ENCODE measurements at regions not wholly inside any gene's neighbourhood (a gene's known extent, or its start where the extent isn't known, plus 50 kb on each side); places are given as distances from the start of the nearest gene placed in this dataset.

- Mint-ChIP-seq H3K27me3 (ENCODE audit: insufficient read depth, unreplicated experiment) (no peaks in the 10 kb centered on the region), H3K4me3 (ENCODE audit: unreplicated experiment) (no peak overlapping the region), H3K9me3 (ENCODE audit: unreplicated experiment) (no peaks in the 10 kb centered on the region), H3K4me1 (ENCODE audit: insufficient read depth, unreplicated experiment) (no peaks in the 10 kb centered on the region), H3K27ac (ENCODE audit: low read depth, unreplicated experiment) (no peak overlapping the region), H3K36me3 (ENCODE audit: insufficient read depth, unreplicated experiment) (no peaks in the 10 kb centered on the region)
- intact Hi-C loops (cut with micrococcal nuclease), result loop anchor here (10.0 kb wide), 2 partner anchors 231 to 1281 kb away; no protein-coding TSS in a partner anchor
- TF ChIP-seq CTCF (IDR thresholded peaks at IDR 0.05; ENCODE audit: unreplicated experiment), result no peak
- DNase-seq (ENCODE audit: unreplicated experiment), result no peak
- POLR2A ChIA-PET, result no interaction called here
- no TSS peak for BruUV-seq (replicated peaks)
- CTCF ChIA-PET, result interaction anchor here (1.5 kb wide), 1 partner anchor 235 kb away, joined by 3 read pairs; no protein-coding TSS in a partner anchor
These were observed 550.0 kb downstream of the IQCM start for GRCh38 chr4:149265645-149266044.

GRCh38 chr4:149264093-149264733 is 551.4 kb downstream of the IQCM start:
- DNase-seq (ENCODE audit: unreplicated experiment), result peak; percentile 80
- TF ChIP-seq CTCF (IDR thresholded peaks at IDR 0.05; ENCODE audit: unreplicated experiment), result peak; percentile 78
- POLR2A ChIA-PET, result interaction anchor here (0.6 kb wide), 1 partner anchor 888 kb away, joined by 7 read pairs; no protein-coding TSS in a partner anchor
- H3K4me3 Mint-ChIP-seq (ENCODE audit: unreplicated experiment), result no peak overlapping the region
- H3K27ac Mint-ChIP-seq (ENCODE audit: low read depth, unreplicated experiment), result no peak overlapping the region
- intact Hi-C loops (cut with micrococcal nuclease), result loop anchor here (1.0 to 10.0 kb wide), 6 partner anchors 229 to 1279 kb away; partner anchors contain the start of gene NR3C2
- H3K4me1 Mint-ChIP-seq (ENCODE audit: insufficient read depth, unreplicated experiment), result no peaks in the 10 kb centered on the region
- H3K9me3 Mint-ChIP-seq (ENCODE audit: unreplicated experiment), result no peaks in the 10 kb centered on the region
- H3K27me3 Mint-ChIP-seq (ENCODE audit: insufficient read depth, unreplicated experiment), result no peaks in the 10 kb centered on the region
- BruUV-seq (replicated peaks), result no TSS peak
- CTCF ChIA-PET, result interaction anchor here (0.6 to 1.8 kb wide), 13 partner anchors 17 to 1280 kb away, joined by 3 to 7 read pairs (median 3); no protein-coding TSS in a partner anchor
- no peaks in the 10 kb centered on the region for H3K36me3 Mint-ChIP-seq (ENCODE audit: insufficient read depth, unreplicated experiment)

GRCh38 chr4:149248191-149248764 is 567.4 kb downstream of the IQCM start:
- Mint-ChIP-seq H3K27ac (ENCODE audit: low read depth, unreplicated experiment) (no peak overlapping the region), H3K9me3 (ENCODE audit: unreplicated experiment) (no peaks in the 10 kb centered on the region), H3K27me3 (ENCODE audit: insufficient read depth, unreplicated experiment) (no peaks in the 10 kb centered on the region), H3K4me3 (ENCODE audit: unreplicated experiment) (no peak overlapping the region), H3K4me1 (ENCODE audit: insufficient read depth, unreplicated experiment) (no peaks in the 10 kb centered on the region), H3K36me3 (ENCODE audit: insufficient read depth, unreplicated experiment) (no peaks in the 10 kb centered on the region)
- TF ChIP-seq CTCF (IDR thresholded peaks at IDR 0.05; ENCODE audit: unreplicated experiment), result no peak
- BruUV-seq (replicated peaks), result no TSS peak
- intact Hi-C loops (cut with micrococcal nuclease), result no loop called here
- DNase-seq (ENCODE audit: unreplicated experiment), result no peak
- CTCF ChIA-PET, result interaction anchor here (0.6 to 1.2 kb wide), 3 partner anchors 15 to 799 kb away, joined by 3 to 4 read pairs (median 3); no protein-coding TSS in a partner anchor
- POLR2A ChIA-PET, result interaction anchor here (0.6 kb wide), 1 partner anchor 57 kb away, joined by 4 read pairs; no protein-coding TSS in a partner anchor

GRCh38 chr4:149247164-149247563 is 568.5 kb downstream of the IQCM start:
- Mint-ChIP-seq H3K4me1 (ENCODE audit: insufficient read depth, unreplicated experiment) (no peaks in the 10 kb centered on the region), H3K36me3 (ENCODE audit: insufficient read depth, unreplicated experiment) (no peaks in the 10 kb centered on the region), H3K4me3 (ENCODE audit: unreplicated experiment) (no peak overlapping the region), H3K9me3 (ENCODE audit: unreplicated experiment) (peaks cover 2% of the 10 kb centered on the region), H3K27ac (ENCODE audit: low read depth, unreplicated experiment) (no peak overlapping the region), H3K27me3 (ENCODE audit: insufficient read depth, unreplicated experiment) (no peaks in the 10 kb centered on the region)
- no peak for DNase-seq (ENCODE audit: unreplicated experiment)
- no TSS peak for BruUV-seq (replicated peaks)
- intact Hi-C loops (cut with micrococcal nuclease), result no loop called here
- ChIA-PET POLR2A (no interaction called here), CTCF (interaction anchor here (0.8 to 1.7 kb wide), 3 partner anchors 16 to 17 kb away, joined by 3 to 8 read pairs (median 7); no protein-coding TSS in a partner anchor)
- no peak for TF ChIP-seq CTCF (IDR thresholded peaks at IDR 0.05; ENCODE audit: unreplicated experiment)
